Fibroblast of the aortic adventitia (primary cell): ENCODE measurements at regions not wholly inside any gene's neighbourhood (a gene's known extent, or its start where the extent isn't known, plus 50 kb on each side); places are given as distances from the start of the nearest gene placed in this dataset.

Source experiments
- DNase-seq: peaks from one replicate; pipeline ENCODE4 v3.0.0-alpha.2; 2010; ENCODE audit warnings: low read depth
- H3K4me3 ChIP-seq: 2 replicates; pipeline ENCODE4 v1.5.1; 2011; ENCODE audit warnings: low read depth, mild to moderate bottlenecking, control low read depth, low read length, moderate library complexity
- TF ChIP-seq, protein P1 (sequence below): IDR thresholded peaks from 2 replicates; pipeline ENCODE4 v1.5.1; 2011; ENCODE audit warnings: mild to moderate bottlenecking, low read length, control low read depth, inconsistent platforms; ENCODE audit not compliant: insufficient read depth

DNA sequence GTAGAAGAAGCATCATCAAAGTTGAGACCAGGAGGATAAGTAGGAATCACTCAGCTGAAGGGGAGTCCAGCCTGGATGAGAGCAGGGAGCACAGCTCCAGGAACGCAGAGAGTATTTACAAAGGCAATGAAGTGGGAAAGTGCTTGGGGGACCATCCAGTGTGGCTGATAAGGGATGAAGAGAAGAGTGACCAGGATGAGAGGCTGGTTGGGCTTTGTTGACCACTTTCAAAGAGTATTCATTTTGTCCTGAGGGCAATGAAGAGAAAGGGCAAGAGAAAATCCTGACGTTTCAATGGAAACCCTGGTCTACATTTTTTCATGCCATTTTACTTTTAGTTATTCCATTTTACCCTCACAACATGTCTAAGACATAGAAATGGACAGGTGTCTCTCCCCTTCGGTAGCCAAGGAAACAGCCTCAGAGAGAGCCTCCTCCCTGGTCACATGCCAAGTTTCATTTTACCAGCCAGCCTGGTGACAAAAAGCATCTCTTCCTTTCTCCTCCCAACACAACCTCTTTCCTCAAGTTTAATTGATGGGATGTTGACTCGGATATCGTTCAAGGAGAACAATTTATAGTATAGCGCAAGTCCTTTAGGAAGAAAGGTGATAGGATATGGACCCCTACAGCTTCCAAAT, 492.7 kb upstream of the CLINT1 start:
- no peak overlapping the region for H3K4me3 ChIP-seq
- TF ChIP-seq, protein P1, sequence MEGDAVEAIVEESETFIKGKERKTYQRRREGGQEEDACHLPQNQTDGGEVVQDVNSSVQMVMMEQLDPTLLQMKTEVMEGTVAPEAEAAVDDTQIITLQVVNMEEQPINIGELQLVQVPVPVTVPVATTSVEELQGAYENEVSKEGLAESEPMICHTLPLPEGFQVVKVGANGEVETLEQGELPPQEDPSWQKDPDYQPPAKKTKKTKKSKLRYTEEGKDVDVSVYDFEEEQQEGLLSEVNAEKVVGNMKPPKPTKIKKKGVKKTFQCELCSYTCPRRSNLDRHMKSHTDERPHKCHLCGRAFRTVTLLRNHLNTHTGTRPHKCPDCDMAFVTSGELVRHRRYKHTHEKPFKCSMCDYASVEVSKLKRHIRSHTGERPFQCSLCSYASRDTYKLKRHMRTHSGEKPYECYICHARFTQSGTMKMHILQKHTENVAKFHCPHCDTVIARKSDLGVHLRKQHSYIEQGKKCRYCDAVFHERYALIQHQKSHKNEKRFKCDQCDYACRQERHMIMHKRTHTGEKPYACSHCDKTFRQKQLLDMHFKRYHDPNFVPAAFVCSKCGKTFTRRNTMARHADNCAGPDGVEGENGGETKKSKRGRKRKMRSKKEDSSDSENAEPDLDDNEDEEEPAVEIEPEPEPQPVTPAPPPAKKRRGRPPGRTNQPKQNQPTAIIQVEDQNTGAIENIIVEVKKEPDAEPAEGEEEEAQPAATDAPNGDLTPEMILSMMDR, result no peak
- no peak for DNase-seq

DNA sequence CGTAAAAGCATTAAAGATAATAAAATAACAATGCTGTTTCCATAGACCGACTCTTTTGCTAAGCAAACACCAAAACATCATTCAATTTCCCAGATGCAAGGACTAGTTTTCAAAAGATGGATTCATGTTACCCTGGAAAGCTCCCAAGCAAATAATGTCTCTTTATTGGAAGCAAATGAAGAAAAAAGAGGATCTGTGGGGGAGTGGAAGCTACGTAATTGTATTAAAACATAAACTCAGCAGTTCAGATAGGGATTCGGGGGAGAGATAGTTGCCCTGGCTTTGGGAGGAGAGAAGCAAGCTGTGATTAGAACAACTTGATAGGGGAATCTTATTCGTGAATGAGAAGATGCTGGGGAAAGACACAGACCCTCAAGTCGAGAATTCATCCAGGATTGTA, 491.0 kb upstream of the CLINT1 start:
- no peak overlapping the region for H3K4me3 ChIP-seq
- DNase-seq, result no peak
- TF ChIP-seq, protein P1, result no peak

DNA sequence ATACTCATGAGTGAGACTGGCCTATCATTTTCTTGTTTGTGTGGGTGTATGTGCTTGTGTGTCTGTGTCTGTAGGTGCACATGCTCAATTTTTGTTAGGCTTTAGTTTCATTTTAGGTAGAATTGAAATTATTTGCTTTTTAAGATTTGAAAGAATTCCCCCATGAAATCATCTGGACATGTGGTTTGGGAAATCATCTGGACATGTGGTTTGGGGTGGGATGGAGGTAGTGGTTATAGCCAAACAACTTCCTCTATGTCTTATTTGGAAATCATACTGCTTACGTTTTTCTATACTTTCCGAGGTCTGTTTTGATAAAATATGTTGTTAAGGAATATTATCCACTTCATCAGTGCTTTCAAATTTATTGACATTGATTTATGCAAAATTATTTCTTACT, 485.4 kb upstream of the CLINT1 start:
- H3K4me3 ChIP-seq, result no peak overlapping the region
- DNase-seq, result no peak
- TF ChIP-seq, protein P1, result no peak

DNA sequence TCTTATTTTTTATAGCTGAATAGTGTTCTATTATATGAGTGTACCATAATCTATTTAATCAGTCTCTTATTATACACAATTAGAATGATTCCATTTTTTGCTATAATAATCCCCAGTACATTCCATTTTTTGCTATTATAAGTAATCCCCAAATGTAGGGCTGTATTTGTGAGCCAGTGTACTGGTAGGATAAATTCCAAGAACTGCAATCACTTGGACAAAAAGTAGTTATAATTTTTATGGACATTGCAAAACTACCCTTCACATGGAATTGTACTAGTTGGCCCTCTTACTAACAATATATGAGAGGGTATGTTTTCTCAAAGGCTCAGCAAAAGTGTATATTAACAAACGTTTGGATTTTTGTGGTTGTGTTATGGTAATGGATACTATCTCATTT, 481.7 kb upstream of the CLINT1 start:
- H3K4me3 ChIP-seq, result no peak overlapping the region
- no peak for DNase-seq
- TF ChIP-seq, protein P1, result no peak

DNA sequence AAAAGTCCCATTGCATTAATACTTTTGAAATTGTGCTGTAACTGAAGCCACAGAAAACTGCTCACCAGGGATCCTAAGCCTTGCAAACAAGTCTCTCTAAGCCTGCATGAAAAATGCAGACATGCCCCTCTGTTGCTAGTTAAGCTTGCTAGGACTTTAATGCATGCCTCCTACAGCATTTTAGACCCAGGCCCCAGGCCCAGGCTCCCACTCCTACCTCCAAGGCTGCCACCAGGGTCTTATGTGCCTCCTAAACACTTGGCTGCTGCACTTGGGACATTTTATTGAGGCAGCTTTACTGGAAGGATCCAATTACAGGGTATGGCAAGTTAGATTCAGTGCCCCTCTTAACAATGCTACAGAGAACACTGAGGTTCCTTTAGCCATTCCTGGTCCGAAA, 467.3 kb upstream of the CLINT1 start:
- no peak overlapping the region for H3K4me3 ChIP-seq
- no peak for DNase-seq
- TF ChIP-seq, protein P1, result no peak

DNA sequence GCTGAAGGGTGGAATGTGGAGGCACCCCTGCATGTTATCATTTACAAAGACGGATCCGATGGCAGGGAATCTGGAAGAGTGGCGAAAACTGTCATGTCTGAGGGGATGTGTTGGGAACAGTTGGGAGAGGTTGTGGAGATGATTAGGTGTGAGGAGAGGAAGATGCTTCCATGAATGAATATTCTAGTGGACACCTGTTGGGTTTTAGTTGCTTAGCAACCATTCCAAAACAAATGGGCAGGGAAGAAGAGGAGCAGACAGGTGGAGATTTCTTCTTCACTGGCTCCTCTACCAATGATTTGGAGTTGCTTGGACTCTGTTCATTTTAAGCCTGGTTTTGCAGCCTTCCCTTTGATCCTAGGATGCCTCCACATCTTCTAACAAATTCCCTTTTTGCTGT, 465.3 kb upstream of the CLINT1 start:
- no peak for DNase-seq
- TF ChIP-seq, protein P1, result no peak
- no peak overlapping the region for H3K4me3 ChIP-seq

DNA sequence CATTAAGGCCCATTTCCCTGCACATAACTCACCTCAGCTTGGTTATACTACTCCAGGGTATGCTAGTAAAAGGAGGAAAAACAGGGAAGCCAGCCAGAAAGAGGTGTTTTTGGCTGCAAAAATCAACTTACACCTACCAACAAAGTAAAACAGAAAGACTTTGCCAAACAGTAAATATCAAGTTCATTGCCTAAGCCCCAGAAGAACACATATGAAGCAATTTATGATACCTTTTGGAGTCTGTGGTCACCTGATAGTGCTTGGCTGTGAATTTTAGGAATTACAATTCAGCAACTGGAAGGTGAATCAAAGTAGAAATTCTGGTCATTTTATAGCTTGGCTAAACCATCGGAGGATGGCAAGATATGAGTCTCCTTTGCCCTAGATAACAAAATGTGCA, 463.7 kb upstream of the CLINT1 start:
- DNase-seq, result no peak
- TF ChIP-seq, protein P1, result no peak
- H3K4me3 ChIP-seq, result no peak overlapping the region
